IMR-90 (cell line): ENCODE measurements at regions not wholly inside any gene's neighbourhood (a gene's known extent, or its start where the extent isn't known, plus 50 kb on each side); places are given as distances from the start of the nearest gene placed in this dataset.

Source experiments
- ATAC-seq: fragments of 200-7000 bp; cut with Tn5 transposase; 2 replicates; pipeline ENCODE4 v1.9.1; 2020; ENCODE audit warnings: low read depth, mild to moderate bottlenecking, moderate library complexity
- BruUV-seq: library from RNA; stranded (reverse); fragments of 400-500 nt; replicated peaks from 2 replicates; lab custom pipeline; 2021; lab: Mats Ljungman, UMichigan
- CTCF ChIA-PET: fragments of 300-600 bp; formaldehyde crosslinking; extraction: SDS; loops from one replicate; lab custom pipeline; 2021; ENCODE audit warnings: antibody characterized with exemption; lab: Yijun Ruan, JAX
- POLR2A ChIA-PET: fragments of 300-600 bp; sonication (Branson Sonifier 250); formaldehyde crosslinking; loops from one replicate; lab custom pipeline; 2022; ENCODE audit warnings: antibody characterized with exemption; ENCODE audit not compliant: unreplicated experiment; lab: Charles Lee
- DNase-seq: peaks from one replicate; pipeline ENCODE4 v3.0.0; 2013
- H2AFZ ChIP-seq: replicated peaks from 2 replicates; pipeline ENCODE3; 2013; ENCODE audit warnings: low read length, mild to moderate bottlenecking; ENCODE audit not compliant: poor library complexity
- H2AK5ac ChIP-seq: 2 replicates; pipeline ENCODE4 v1.6.1; 2013; ENCODE audit warnings: low read depth, low read length, inconsistent platforms
- H2AK9ac ChIP-seq: replicated peaks from 2 replicates; pipeline ENCODE3; 2013; ENCODE audit warnings: mild to moderate bottlenecking, low read depth, low read length, moderate library complexity; ENCODE audit not compliant: poor library complexity
- H2BK120ac ChIP-seq: 2 replicates; pipeline ENCODE4 v1.6.1; 2013; ENCODE audit warnings: low read depth, low read length, inconsistent platforms
- H2BK15ac ChIP-seq: 3 replicates; pipeline ENCODE4 v1.6.1; 2013; ENCODE audit warnings: low read depth, low read length, inconsistent platforms
- H2BK20ac ChIP-seq: 2 replicates; pipeline ENCODE4 v1.6.1; 2013; ENCODE audit warnings: low read depth, mild to moderate bottlenecking, inconsistent platforms, low read length, moderate library complexity
- H2BK5ac ChIP-seq: 2 replicates; pipeline ENCODE4 v1.6.1; 2013; ENCODE audit warnings: mild to moderate bottlenecking, low read depth, low read length, inconsistent platforms; ENCODE audit not compliant: poor library complexity, severe bottlenecking
- H3K14ac ChIP-seq: replicated peaks from 2 replicates; pipeline ENCODE4 v1.6.1; 2013; ENCODE audit warnings: low read depth, low read length, inconsistent platforms
- H3K18ac ChIP-seq: 2 replicates; pipeline ENCODE4 v1.6.1; 2013; ENCODE audit warnings: low read depth, low read length, control low read depth
- H3K23ac ChIP-seq: 2 replicates; pipeline ENCODE4 v1.6.1; 2013; ENCODE audit warnings: low read depth, low read length, inconsistent platforms
- H3K27ac ChIP-seq: 2 replicates; pipeline ENCODE4 v1.5.1; 2013; ENCODE audit warnings: mild to moderate bottlenecking, control low read depth, low read length; ENCODE audit not compliant: insufficient read depth
- H3K27me3 ChIP-seq: 2 replicates; pipeline ENCODE4 v1.6.1; 2013; ENCODE audit warnings: low read length; ENCODE audit not compliant: control insufficient read depth, insufficient read depth
- H3K36me3 ChIP-seq: 2 replicates; pipeline ENCODE4 v1.6.1; 2013; ENCODE audit warnings: low read length, mixed read lengths; ENCODE audit not compliant: control insufficient read depth, insufficient read depth
- H3K4ac ChIP-seq: 2 replicates; pipeline ENCODE4 v1.6.1; 2013; ENCODE audit warnings: low read depth, low read length, inconsistent platforms
- H3K4me1 ChIP-seq: 2 replicates; pipeline ENCODE4 v1.6.1; 2013; ENCODE audit warnings: low read length, mixed read lengths; ENCODE audit not compliant: control insufficient read depth, insufficient read depth
- H3K4me2 ChIP-seq: 2 replicates; pipeline ENCODE4 v1.6.1; 2013; ENCODE audit warnings: low read depth, mild to moderate bottlenecking, control low read depth, low read length, moderate library complexity
- H3K4me3 ChIP-seq: 2 replicates; pipeline ENCODE4 v1.5.1; 2013; ENCODE audit warnings: low read depth, mild to moderate bottlenecking, control low read depth, low read length, moderate library complexity; ENCODE audit not compliant: insufficient read depth
- H3K56ac ChIP-seq: 2 replicates; pipeline ENCODE4 v1.6.1; 2013; ENCODE audit warnings: low read length, inconsistent platforms; ENCODE audit not compliant: insufficient read depth; ENCODE audit errors: extremely low read depth
- H3K79me1 ChIP-seq, 2 experiments: 2 replicates each; pipeline ENCODE4 v1.6.1; 2013; ENCODE audit warnings: low read length in 2 of 2, inconsistent platforms in 1 of 2, low read depth in 1 of 2
- H3K9ac ChIP-seq: 2 replicates; pipeline ENCODE4 v1.6.1; 2013; ENCODE audit warnings: low read depth, low read length, control low read depth
- H3K9me1 ChIP-seq: 2 replicates; pipeline ENCODE4 v1.6.1; 2013; ENCODE audit warnings: low read length, inconsistent platforms; ENCODE audit not compliant: insufficient read depth
- H3K9me3 ChIP-seq: 2 replicates; pipeline ENCODE4 v1.6.1; 2013; ENCODE audit warnings: low read length; ENCODE audit not compliant: control insufficient read depth, insufficient read depth
- H4K20me1 ChIP-seq: 2 replicates; pipeline ENCODE4 v1.6.1; 2013; ENCODE audit warnings: low read length, inconsistent platforms; ENCODE audit not compliant: insufficient read depth
- H4K5ac ChIP-seq: 2 replicates; pipeline ENCODE4 v1.6.1; 2013; ENCODE audit warnings: mild to moderate bottlenecking, low read depth, low read length, control low read depth
- H4K8ac ChIP-seq, 2 experiments: 2 replicates each; pipeline ENCODE4 v1.6.1; 2013; ENCODE audit warnings: low read depth in 2 of 2, low read length in 2 of 2, control low read depth in 1 of 2, inconsistent platforms in 1 of 2
- H4K91ac ChIP-seq: 2 replicates; pipeline ENCODE4 v1.6.1; 2013; ENCODE audit warnings: low read depth, low read length, inconsistent platforms; ENCODE audit not compliant: insufficient read depth
- BHLHE40 ChIP-seq: fragments of 150-350 bp; IDR thresholded peaks from 2 replicates; pipeline ENCODE4 v1.6.1; 2016; ENCODE audit warnings: mild to moderate bottlenecking, low read depth, low read length
- CEBPB ChIP-seq: IDR thresholded peaks from 2 replicates; pipeline ENCODE4 v1.6.1; 2012; ENCODE audit warnings: low read depth, low read length, improper control_type of control experiment
- CHD1 ChIP-seq: IDR thresholded peaks from 2 replicates; pipeline ENCODE4 v1.6.1; 2012; ENCODE audit warnings: low read depth, low read length, improper control_type of control experiment
- FOS ChIP-seq: fragments of 150-350 bp; IDR thresholded peaks from 2 replicates; pipeline ENCODE4 v1.6.1; 2016; ENCODE audit warnings: low read depth, low read length
- MAZ ChIP-seq: IDR thresholded peaks from 2 replicates; pipeline ENCODE4 v1.6.1; 2012; ENCODE audit warnings: low read depth, mild to moderate bottlenecking, low read length, improper control_type of control experiment, moderate library complexity, borderline replicate concordance
- MXI1 ChIP-seq: IDR thresholded peaks from 2 replicates; pipeline ENCODE4 v1.6.1; 2012; ENCODE audit warnings: low read depth, mild to moderate bottlenecking, low read length, moderate library complexity, borderline replicate concordance
- NFE2L2 ChIP-seq: fragments of 150-350 bp; IDR thresholded peaks from 2 replicates; pipeline ENCODE4 v1.6.1; 2016; ENCODE audit warnings: low read depth, mild to moderate bottlenecking, low read length
- POLR2A ChIP-seq: IDR thresholded peaks from 2 replicates; pipeline ENCODE4 v1.6.1; 2012; ENCODE audit warnings: mild to moderate bottlenecking, low read depth, low read length
- RFX5 ChIP-seq: IDR thresholded peaks from 2 replicates; pipeline ENCODE4 v1.8.0; 2012; ENCODE audit warnings: low read depth, mild to moderate bottlenecking, low read length, moderate library complexity
- SMC3 ChIP-seq: fragments of 150-350 bp; IDR thresholded peaks from 2 replicates; pipeline ENCODE4 v1.6.1; 2016; ENCODE audit warnings: low read depth, mild to moderate bottlenecking, antibody characterized with exemption, low read length, moderate library complexity
- WGBS, 2 experiments: methylation state at CpG; one replicate each; pipeline versions ENCODE4 v1.1.5 to v1.1.7; 2013; ENCODE audit warnings: missing lambda C conversion rate in 2 of 2; ENCODE audit not compliant: insufficient read length in 1 of 2; ENCODE audit errors: extremely low coverage in 2 of 2; 5-methylcytosine and 5-hydroxymethylcytosine counted together
- dilution Hi-C: fragments of 300-500 bp; cut with HindIII; formaldehyde crosslinking; loops from one replicate; pipeline ENCODE4 v1.14.3; 2018; ENCODE audit warnings: low sequenced_read_pairs; ENCODE audit not compliant: unreplicated experiment
- in situ Hi-C: fragments of 300-500 bp; cut with MboI; formaldehyde crosslinking; loops from 3 replicates; pipeline ENCODE4 v1.14.3; 2019; ENCODE audit warnings: low sequenced_read_pairs, inconsistent platforms, mixed read lengths
- intact Hi-C: fragments of 100-400 bp; cut with micrococcal nuclease; formaldehyde crosslinking; loops from 2 replicates; pipeline ENCODE4 v1.10.0; 2022
- TF ChIP-seq, protein P1 (sequence below): conservative IDR thresholded peaks from 2 replicates; pipeline ENCODE4 v1.5.1; 2012; ENCODE audit warnings: mild to moderate bottlenecking, low read depth, low read length, improper control_type of control experiment
- TF ChIP-seq, protein P2 (sequence below): fragments of 150-350 bp; IDR thresholded peaks from 2 replicates; pipeline ENCODE4 v1.6.1; 2016; ENCODE audit warnings: low read depth, mild to moderate bottlenecking, low read length, moderate library complexity, borderline replicate concordance
- TF ChIP-seq, protein P3 (sequence below): fragments of 150-350 bp; IDR thresholded peaks from 2 replicates; pipeline ENCODE4 v1.6.1; 2017; ENCODE audit warnings: mild to moderate bottlenecking, antibody characterized with exemption, low read length, low read depth

DNA sequence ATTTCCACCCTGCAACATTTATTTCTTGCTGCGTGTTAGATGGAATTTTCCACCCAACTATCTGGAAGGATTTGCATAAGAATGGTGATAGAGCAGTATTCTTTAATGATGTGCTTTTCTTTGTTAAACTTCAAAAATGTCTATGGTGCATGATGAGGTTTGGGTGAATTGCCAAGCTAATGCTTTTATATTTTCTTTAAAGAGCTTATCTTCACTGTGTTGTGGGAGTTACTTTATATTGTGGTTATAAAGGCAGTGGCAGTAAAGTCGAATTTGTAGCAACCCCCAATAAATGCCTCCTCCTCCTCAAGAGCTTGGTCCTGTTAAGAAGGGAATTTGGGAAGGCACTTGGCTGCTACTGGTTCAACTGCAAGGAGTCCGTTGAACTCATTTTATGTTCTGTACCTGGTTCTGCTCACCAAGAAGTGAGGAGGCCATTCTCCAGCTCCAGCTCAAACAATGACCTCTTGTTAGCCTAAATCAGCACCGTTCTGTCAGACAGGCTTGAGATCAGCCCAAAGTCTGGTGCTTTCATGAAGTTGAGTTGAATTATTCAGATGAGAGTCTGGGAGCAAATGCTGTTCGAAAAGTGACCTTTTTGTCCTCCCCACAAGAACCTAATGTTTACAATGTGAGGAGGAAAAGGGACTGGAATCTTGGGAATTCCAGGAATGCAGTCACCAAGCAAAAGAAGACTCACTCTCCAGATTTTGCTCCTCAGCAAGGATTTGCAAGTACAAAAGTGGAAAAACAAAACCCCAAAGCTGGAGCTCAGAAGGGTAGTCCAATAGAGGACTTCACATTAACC is 217.0 kb downstream of the TMEM38B start:
- Histone ChIP-seq H2BK120ac (no peak overlapping the region), H2BK5ac (no peak overlapping the region), H3K9me1 (no peaks in the 10 kb centered on the region), H3K14ac (no peak overlapping the region), H3K4me3 (no peak overlapping the region), H2AK5ac (no peak overlapping the region), H3K4me2 (no peak overlapping the region), H2AK9ac (no peak overlapping the region), H3K9ac (no peak overlapping the region), H3K9me3 (no peaks in the 10 kb centered on the region; the same call in 1 of the 2 replicates), H3K4ac (no peak overlapping the region), H2BK20ac (no peak overlapping the region), H3K56ac (no peak overlapping the region), H3K23ac (no peak overlapping the region), H4K8ac (no peak overlapping the region), H3K36me3 (no peaks in the 10 kb centered on the region), H3K27ac (no peak overlapping the region), H3K4me1 (no peaks in the 10 kb centered on the region), H4K5ac (no peak overlapping the region), H4K20me1 (no peaks in the 10 kb centered on the region), H3K79me1 (no peaks in the 10 kb centered on the region), H4K91ac (no peak overlapping the region), H2AFZ (no peak overlapping the region), H3K18ac (no peak overlapping the region), H2BK15ac (no peak overlapping the region), H3K27me3 (no peaks in the 10 kb centered on the region)
- ATAC-seq, result no peak
- no peak for DNase-seq
- POLR2A ChIA-PET, result no interaction called here
- no peak for TF ChIP-seq POLR2A
- no peak for TF ChIP-seq BHLHE40
- TF ChIP-seq, protein P1, sequence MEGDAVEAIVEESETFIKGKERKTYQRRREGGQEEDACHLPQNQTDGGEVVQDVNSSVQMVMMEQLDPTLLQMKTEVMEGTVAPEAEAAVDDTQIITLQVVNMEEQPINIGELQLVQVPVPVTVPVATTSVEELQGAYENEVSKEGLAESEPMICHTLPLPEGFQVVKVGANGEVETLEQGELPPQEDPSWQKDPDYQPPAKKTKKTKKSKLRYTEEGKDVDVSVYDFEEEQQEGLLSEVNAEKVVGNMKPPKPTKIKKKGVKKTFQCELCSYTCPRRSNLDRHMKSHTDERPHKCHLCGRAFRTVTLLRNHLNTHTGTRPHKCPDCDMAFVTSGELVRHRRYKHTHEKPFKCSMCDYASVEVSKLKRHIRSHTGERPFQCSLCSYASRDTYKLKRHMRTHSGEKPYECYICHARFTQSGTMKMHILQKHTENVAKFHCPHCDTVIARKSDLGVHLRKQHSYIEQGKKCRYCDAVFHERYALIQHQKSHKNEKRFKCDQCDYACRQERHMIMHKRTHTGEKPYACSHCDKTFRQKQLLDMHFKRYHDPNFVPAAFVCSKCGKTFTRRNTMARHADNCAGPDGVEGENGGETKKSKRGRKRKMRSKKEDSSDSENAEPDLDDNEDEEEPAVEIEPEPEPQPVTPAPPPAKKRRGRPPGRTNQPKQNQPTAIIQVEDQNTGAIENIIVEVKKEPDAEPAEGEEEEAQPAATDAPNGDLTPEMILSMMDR, result no peak
- TF ChIP-seq, protein P2, sequence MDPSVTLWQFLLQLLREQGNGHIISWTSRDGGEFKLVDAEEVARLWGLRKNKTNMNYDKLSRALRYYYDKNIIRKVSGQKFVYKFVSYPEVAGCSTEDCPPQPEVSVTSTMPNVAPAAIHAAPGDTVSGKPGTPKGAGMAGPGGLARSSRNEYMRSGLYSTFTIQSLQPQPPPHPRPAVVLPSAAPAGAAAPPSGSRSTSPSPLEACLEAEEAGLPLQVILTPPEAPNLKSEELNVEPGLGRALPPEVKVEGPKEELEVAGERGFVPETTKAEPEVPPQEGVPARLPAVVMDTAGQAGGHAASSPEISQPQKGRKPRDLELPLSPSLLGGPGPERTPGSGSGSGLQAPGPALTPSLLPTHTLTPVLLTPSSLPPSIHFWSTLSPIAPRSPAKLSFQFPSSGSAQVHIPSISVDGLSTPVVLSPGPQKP, result no peak
- no peak for TF ChIP-seq CHD1
- no peak for TF ChIP-seq CEBPB
- TF ChIP-seq MAZ, result no peak
- TF ChIP-seq RFX5, result no peak
- no peak for TF ChIP-seq FOS
- TF ChIP-seq MXI1, result no peak
- TF ChIP-seq, protein P3, sequence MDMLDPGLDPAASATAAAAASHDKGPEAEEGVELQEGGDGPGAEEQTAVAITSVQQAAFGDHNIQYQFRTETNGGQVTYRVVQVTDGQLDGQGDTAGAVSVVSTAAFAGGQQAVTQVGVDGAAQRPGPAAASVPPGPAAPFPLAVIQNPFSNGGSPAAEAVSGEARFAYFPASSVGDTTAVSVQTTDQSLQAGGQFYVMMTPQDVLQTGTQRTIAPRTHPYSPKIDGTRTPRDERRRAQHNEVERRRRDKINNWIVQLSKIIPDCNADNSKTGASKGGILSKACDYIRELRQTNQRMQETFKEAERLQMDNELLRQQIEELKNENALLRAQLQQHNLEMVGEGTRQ, result no peak
- no peak for TF ChIP-seq SMC3
- no peak for TF ChIP-seq NFE2L2
- in situ Hi-C loops (no loop called here), intact Hi-C loops (no loop called here), dilution Hi-C loops (no loop called here)
- CTCF ChIA-PET, result interaction anchor here (0.9 to 2.2 kb wide), 2 partner anchors 30 to 318 kb away, joined by 5 to 6 read pairs; no protein-coding TSS in a partner anchor
- WGBS, 2 experiments, result no CpG with 5 or more reads among the region's 5 CpGs
- BruUV-seq, result no TSS peak
